HepG2 (cell line): ENCODE measurements at regions not wholly inside any gene's neighbourhood (a gene's known extent, or its start where the extent isn't known, plus 50 kb on each side); places are given as distances from the start of the nearest gene placed in this dataset.
A peak's percentile ranks its signal among the peaks of the same experiment; 100 is the strongest.

Experiments used
- ATAC-seq: fragments of 200-7000 bp; cut with Tn5 transposase; 3 replicates; pipeline ENCODE4 v1.9.1; 2020; ENCODE audit warnings: mild to moderate bottlenecking, moderate library complexity
- BruUV-seq: library from RNA; stranded (reverse); fragments of 400-500 nt; replicated peaks from 2 replicates; lab custom pipeline; 2021; lab: Mats Ljungman, UMichigan
- CTCF ChIA-PET: fragments of 300-600 bp; formaldehyde crosslinking; extraction: SDS; loops from one replicate; lab custom pipeline; 2021; ENCODE audit warnings: low total read pairs, inconsistent platforms, low intra/inter-chr PET ratio; lab: Yijun Ruan, JAX
- POLR2A ChIA-PET: fragments of 350-600 bp; sonication (Branson Sonifier 250); formaldehyde crosslinking; loops from one replicate; lab custom pipeline; 2020; ENCODE audit warnings: antibody characterized with exemption, inconsistent platforms; lab: Yijun Ruan, JAX
- DNase-seq: peaks from one replicate; pipeline ENCODE4 v3.0.0-alpha.2; 2015; ENCODE audit warnings: low spot score
- FAIRE-seq: peaks from 3 replicates; lab custom pipeline; 2011; peaks lifted over from hg19 to GRCh38; lab: Jason Lieb, UNC
- H2AFZ ChIP-seq: one replicate; pipeline ENCODE4 v1.6.1; 2011; ENCODE audit warnings: low read length, inconsistent platforms
- H3K27ac ChIP-seq: fragments of 300-600 bp; 3 replicates; pipeline ENCODE4 v1.8.0; 2011; ENCODE audit warnings: mixed run types, mild to moderate bottlenecking, mixed read lengths, low read length, inconsistent platforms; ENCODE audit not compliant: insufficient read depth; ENCODE audit errors: extremely low read length
- H3K27me3 ChIP-seq, 2 experiments: fragments of 200-600 bp in 1 of 2; 2 replicates in 1 of 2; 3 replicates in 1 of 2; pipeline versions ENCODE4 v1.6.0 to v1.8.0; 2011; ENCODE audit warnings: low read length in 2 of 2, mild to moderate bottlenecking in 2 of 2, moderate library complexity in 2 of 2, inconsistent platforms in 1 of 2; ENCODE audit not compliant: insufficient read depth in 2 of 2, control insufficient read depth in 1 of 2
- H3K36me3 ChIP-seq, 2 experiments: fragments of 200-600 bp in 1 of 2; replicated peaks in 1 of 2; 2 replicates in 1 of 2; 3 replicates in 1 of 2; pipeline versions ENCODE4 v1.5.1 to v1.8.0; 2011; ENCODE audit warnings: low read length in 2 of 2, inconsistent platforms in 1 of 2; ENCODE audit not compliant: insufficient read depth in 2 of 2, control insufficient read depth in 1 of 2
- H3K4me1 ChIP-seq: 2 replicates; pipeline ENCODE4 v1.5.1; 2012; ENCODE audit warnings: low read length, inconsistent platforms; ENCODE audit not compliant: insufficient read depth
- H3K4me2 ChIP-seq: 2 replicates; pipeline ENCODE4 v1.6.0; 2011; ENCODE audit warnings: low read depth, low read length, inconsistent platforms
- H3K4me3 ChIP-seq, 3 experiments: fragments of 200-600 bp in 1 of 3; sonication (generic), shearing (Covaris generic) in 1 of 3; replicated peaks in 1 of 3; 2 replicates each; pipeline ENCODE4 v1.5.1; 2011 to 2016; ENCODE audit warnings: low read length in 3 of 3, inconsistent platforms in 2 of 3, low read depth in 2 of 3, mild to moderate bottlenecking in 2 of 3, control low read depth in 1 of 3, mixed read lengths in 1 of 3; ENCODE audit not compliant: insufficient read depth in 1 of 3
- H3K79me2 ChIP-seq: one replicate; pipeline ENCODE4 v1.6.1; 2011; ENCODE audit warnings: low read length, inconsistent platforms; ENCODE audit not compliant: insufficient read depth
- H3K9ac ChIP-seq: 2 replicates; pipeline ENCODE4 v1.6.0; 2011; ENCODE audit warnings: mild to moderate bottlenecking, low read depth, low read length, inconsistent platforms; ENCODE audit not compliant: insufficient read depth
- H3K9me3 ChIP-seq: 2 replicates; pipeline ENCODE4 v1.5.1; 2012; ENCODE audit warnings: mild to moderate bottlenecking, low read length
- H4K20me1 ChIP-seq: 2 replicates; pipeline ENCODE4 v1.6.0; 2011; ENCODE audit warnings: inconsistent platforms, mild to moderate bottlenecking, low read length, moderate library complexity; ENCODE audit not compliant: insufficient read depth
- KDM6A ChIP-seq: IDR thresholded peaks from 2 replicates; pipeline ENCODE4 v1.6.1; 2016; ENCODE audit warnings: low read depth
- LBX2 ChIP-seq: sonication (generic); formaldehyde crosslinking; IDR thresholded peaks from 2 replicates; pipeline ENCODE4 v1.5.0; 2020; ENCODE audit warnings: missing genetic modification reagents, mild to moderate bottlenecking, borderline replicate concordance
- MAFF ChIP-seq: IDR thresholded peaks from 2 replicates; pipeline ENCODE4 v1.6.1; 2011; ENCODE audit warnings: low read depth, low read length, improper control_type of control experiment
- MAFK ChIP-seq, 2 experiments: IDR thresholded peaks in 1 of 2; conservative IDR thresholded peaks in 1 of 2; 2 replicates each; pipeline ENCODE4 v1.6.1; 2011; ENCODE audit warnings: improper control_type of control experiment in 2 of 2, low read length in 2 of 2
- ZNF10 ChIP-seq: sonication (generic); formaldehyde crosslinking; IDR thresholded peaks from 2 replicates; pipeline ENCODE4 v1.4.0; 2020; ENCODE audit warnings: mild to moderate bottlenecking, low read depth, missing genetic modification reagents, borderline replicate concordance
- ZNF276 ChIP-seq: sonication (generic); formaldehyde crosslinking; IDR thresholded peaks from 2 replicates; pipeline ENCODE4 v1.4.0; 2020; ENCODE audit warnings: mild to moderate bottlenecking, low read depth, missing genetic modification reagents
- ZNF790 ChIP-seq: sonication (generic); formaldehyde crosslinking; IDR thresholded peaks from 2 replicates; pipeline ENCODE4 v1.8.0; 2022; ENCODE audit warnings: missing genetic modification reagents, mild to moderate bottlenecking, borderline replicate concordance
- WGBS: methylation state at CpG from one replicate; pipeline ENCODE4 v1.1.6; 2017; ENCODE audit warnings: low lambda C conversion rate; 5-methylcytosine and 5-hydroxymethylcytosine counted together
- in situ Hi-C: cut with HindIII; loops from 2 replicates; pipeline ENCODE4 v1.10.0; 2017; ENCODE audit warnings: low pct_unique_long_range_greater_than_20kb; ENCODE audit not compliant: extremely low pct_ligation_motif_present
- intact Hi-C: fragments of 100-400 bp; cut with micrococcal nuclease; formaldehyde crosslinking; loops from one replicate; pipeline ENCODE4 v1.10.0; 2022; ENCODE audit not compliant: unreplicated experiment

GRCh38 chr12:18939051-18939450 lies 190.5 kb upstream of the PLEKHA5 start:
- ChIA-PET POLR2A (no interaction called here), CTCF (no interaction called here)
- no peaks in the 10 kb centered on the region for H3K36me3 ChIP-seq
- no peak overlapping the region for H3K27ac ChIP-seq
- no peaks in the 10 kb centered on the region for H3K27me3 ChIP-seq
- DNase-seq (no peak), FAIRE-seq (no peak), ATAC-seq (no peak)
- no peaks in the 10 kb centered on the region for H3K79me2 ChIP-seq
- no peaks in the 10 kb centered on the region for H4K20me1 ChIP-seq
- no peak for TF ChIP-seq ZNF790 (CRISPR knock-in tag)
- TF ChIP-seq LBX2 (CRISPR knock-in tag) = no peak
- no peak for TF ChIP-seq ZNF10 (CRISPR knock-in tag)
- TF ChIP-seq ZNF276 (CRISPR knock-in tag) = no peak
- H2AFZ ChIP-seq = no peak overlapping the region
- no peak overlapping the region for H3K4me2 ChIP-seq
- H3K4me3 ChIP-seq = no peak overlapping the region
- 8% methylated on average over 1 of the region's 1 CpG for WGBS
- no peak overlapping the region for H3K9ac ChIP-seq
- no peaks in the 10 kb centered on the region for H3K4me1 ChIP-seq
- intact Hi-C loops = no loop called here
- BruUV-seq = no TSS peak
- in situ Hi-C loops = no loop called here
- no peaks in the 10 kb centered on the region for H3K9me3 ChIP-seq

- in situ Hi-C loops = no loop called here
- no peaks in the 10 kb centered on the region for H3K27me3 ChIP-seq
- FAIRE-seq = no peak
- BruUV-seq = no TSS peak
- no peaks in the 10 kb centered on the region for H4K20me1 ChIP-seq
- no peaks in the 10 kb centered on the region for H3K36me3 ChIP-seq
- no peak for DNase-seq
- no peaks in the 10 kb centered on the region for H3K9me3 ChIP-seq
- no peaks in the 10 kb centered on the region for H3K79me2 ChIP-seq
- TF ChIP-seq KDM6A (no peak), MAFF (peak; percentile 77), MAFK (conservative IDR thresholded peaks at IDR 0.05 in 1 of 2, IDR thresholded peaks at IDR 0.05 in 1 of 2; ENCODE audit: low read length in 2 of 2) (peak; percentile 74 to 86)
- H3K27ac ChIP-seq = no peak overlapping the region
- H3K9ac ChIP-seq = no peak overlapping the region
- no peak overlapping the region for H3K4me2 ChIP-seq
- no peak overlapping the region for H2AFZ ChIP-seq
- ChIA-PET CTCF (no interaction called here), POLR2A (no interaction called here)
- ATAC-seq = no peak
- 45% methylated on average over 2 of the region's 2 CpGs for WGBS
- no peak overlapping the region for H3K4me3 ChIP-seq
- intact Hi-C loops = no loop called here
- H3K4me1 ChIP-seq = no peaks in the 10 kb centered on the region
These were observed 186.9 kb upstream of the PLEKHA5 start for GRCh38 chr12:18942669-18943068.
